IPS DF 19.7 (cell line): ENCODE measurements at regions not wholly inside any gene's neighbourhood (a gene's known extent, or its start where the extent isn't known, plus 50 kb on each side); places are given as distances from the start of the nearest gene placed in this dataset.

Experiments used
- DNase-seq: peaks from one replicate; pipeline ENCODE4 v3.0.0-alpha.2; 2013; ENCODE audit warnings: low read depth, low spot score

- DNase-seq: no peak
Measured at GRCh38 chr13:111844222-111844671, 222.7 kb upstream of the SOX1 start.

DNA sequence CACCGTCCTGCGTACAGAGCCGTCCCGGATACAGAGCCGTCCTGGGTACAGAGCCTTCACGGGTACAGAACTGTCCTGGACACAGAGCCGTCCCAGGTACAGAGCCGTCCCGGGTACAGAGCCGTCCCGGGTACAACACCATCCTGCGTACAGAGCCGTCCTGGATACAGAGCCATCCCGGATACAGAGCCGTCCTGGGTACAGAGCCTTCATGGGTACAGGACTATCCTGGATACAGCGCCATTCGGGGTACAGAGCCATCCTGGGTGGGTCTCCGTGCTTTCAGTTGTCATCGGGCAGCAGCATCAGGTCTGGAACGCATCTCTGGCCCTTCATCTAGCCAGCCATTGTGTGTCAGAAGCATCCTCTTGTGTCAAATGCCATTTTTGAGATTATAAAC, 222.3 kb upstream of the SOX1 start:
- no peak for DNase-seq

GRCh38 chr13:111845621-111846351, 221.2 kb upstream of the SOX1 start:
- DNase-seq: peak; percentile 75

GRCh38 chr13:111846391-111847159, 220.4 kb upstream of the SOX1 start:
- DNase-seq: peak; percentile 45

DNA sequence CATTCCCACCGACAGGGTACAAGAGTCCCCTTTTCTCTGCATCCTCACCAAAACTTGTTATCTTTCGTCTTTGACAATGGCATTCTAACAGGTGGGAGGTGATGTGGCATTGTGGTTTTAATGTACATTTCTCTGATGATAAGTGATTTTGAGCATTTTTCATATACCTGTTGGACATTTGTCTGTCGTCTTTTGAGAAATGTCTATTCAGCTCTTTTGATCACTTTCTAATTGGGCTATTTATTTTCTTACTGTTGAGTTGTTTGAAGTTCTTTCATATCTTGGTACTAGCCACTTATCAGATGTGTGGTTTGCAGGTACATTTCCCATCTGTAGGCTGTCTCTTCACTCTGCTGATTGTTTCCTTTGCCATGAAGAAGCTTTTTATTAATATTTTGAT, 219.0 kb upstream of the SOX1 start:
- DNase-seq: no peak

GRCh38 chr13:111850458-111850857, 216.5 kb upstream of the SOX1 start:
- DNase-seq: no peak

- DNase-seq: no peak
Measured at GRCh38 chr13:111850976-111851375, 216.0 kb upstream of the SOX1 start.

DNA sequence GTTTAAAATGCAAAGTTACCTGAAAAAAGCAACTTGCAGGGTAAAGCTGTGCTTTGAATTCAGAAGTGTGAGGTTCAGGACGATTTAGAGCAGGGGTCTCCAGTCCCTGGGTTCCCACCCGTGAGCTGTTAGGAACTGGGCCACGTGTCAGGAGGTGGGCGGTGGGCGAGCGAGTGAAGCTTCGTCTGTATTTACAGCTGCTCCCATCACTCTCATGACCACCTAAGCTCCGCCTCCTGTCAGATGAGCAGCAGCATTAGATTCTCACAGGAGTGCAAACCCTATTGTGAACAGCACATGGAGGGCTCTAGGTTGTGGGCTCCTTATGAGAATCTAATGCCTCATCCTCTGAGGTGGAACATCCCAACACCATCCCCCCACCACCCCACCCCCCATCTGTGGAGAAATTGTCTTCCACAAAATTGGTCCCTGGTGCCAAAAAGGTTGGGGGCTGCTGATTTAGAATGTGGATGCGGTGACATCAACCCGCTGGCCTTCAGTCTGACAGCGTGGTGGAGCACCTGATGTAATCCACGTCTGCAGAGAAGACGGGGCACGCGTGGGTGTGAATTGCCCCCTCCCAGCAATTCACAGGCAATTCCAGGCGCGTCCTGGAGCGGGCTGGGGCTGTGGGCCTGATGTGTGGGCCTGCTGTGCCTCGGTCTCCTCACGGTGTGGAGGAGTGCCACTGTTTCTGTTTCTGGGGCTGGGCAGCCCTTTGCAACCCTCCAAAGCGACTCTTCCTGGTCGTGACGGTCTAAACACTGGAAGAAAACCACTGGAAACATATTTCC, 214.0 kb upstream of the SOX1 start:
- no peak for DNase-seq

- DNase-seq: no peak
Measured at GRCh38 chr13:111853721-111854120, 213.2 kb upstream of the SOX1 start.

DNA sequence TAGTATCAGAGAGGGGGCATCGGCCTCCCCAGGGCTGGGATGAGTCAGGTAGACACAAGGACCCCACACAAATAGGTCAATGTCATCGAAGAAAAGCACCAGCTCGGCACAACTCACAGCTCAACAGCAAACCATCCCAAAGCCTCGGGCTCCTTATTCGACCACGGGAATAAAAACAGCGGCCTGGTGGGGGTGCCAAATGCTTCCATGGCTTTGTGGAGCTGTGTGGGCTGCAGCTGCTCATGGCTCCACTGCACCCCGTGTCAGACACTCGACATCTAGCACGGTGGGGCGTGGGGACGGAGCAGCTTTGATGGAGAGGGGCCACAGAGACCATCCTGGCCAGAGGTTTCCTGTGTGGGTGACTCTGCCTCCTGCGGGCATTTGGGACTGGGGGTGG, 212.5 kb upstream of the SOX1 start:
- no peak for DNase-seq

- no peak for DNase-seq
Measured at GRCh38 chr13:111855191-111855590, 211.8 kb upstream of the SOX1 start.

- no peak for DNase-seq
Measured at GRCh38 chr13:111855786-111856185, 211.2 kb upstream of the SOX1 start.

- no peak for DNase-seq
Measured at GRCh38 chr13:111856571-111856970, 210.4 kb upstream of the SOX1 start.

GRCh38 chr13:111857336-111857735, 209.6 kb upstream of the SOX1 start:
- DNase-seq: no peak

GRCh38 chr13:111857846-111858560, 208.9 kb upstream of the SOX1 start:
- no peak for DNase-seq

- DNase-seq: no peak
Measured at GRCh38 chr13:111858571-111858970, 208.4 kb upstream of the SOX1 start.

DNA sequence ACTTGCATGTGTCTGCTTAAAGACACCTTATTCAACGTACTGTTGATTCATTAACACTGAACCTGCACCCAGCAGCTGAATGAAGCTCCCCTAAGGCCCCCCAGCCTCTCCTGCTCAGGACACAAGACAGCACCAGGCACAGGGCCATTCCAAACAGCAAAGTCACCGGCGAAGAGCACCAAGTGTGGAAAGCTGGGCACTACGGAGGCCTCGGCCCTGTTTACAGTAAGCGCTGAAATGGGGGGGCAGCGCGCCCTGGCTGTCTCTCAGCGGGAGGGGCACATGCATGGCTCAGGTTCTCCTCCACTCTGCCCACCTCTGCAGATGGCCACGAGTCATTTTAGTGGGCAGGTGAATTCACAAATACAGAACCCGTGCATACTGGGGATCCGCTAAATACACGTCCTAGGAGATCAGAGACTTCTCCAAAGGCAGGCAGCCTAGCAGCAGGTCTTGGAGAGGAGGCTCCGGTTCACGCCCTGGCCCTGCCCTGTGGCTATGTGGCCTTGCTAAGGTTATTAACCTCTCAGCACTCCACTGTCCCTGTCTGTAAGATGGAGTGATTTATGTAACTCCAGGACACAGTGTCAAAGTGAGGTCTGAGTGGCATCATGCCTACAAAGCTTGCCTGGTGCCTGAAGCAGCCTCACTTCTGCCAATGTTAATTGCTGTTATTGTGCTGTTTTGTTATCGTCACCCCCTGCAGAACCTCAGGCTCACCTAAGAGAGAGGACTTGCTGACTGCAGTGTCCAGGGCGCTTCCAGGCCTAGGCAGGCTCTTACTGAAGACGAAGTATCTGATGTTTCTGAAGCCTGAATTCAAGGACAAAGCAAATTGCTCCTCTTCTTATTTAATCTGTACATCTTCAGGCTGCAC, 207.4 kb upstream of the SOX1 start:
- no peak for DNase-seq

- DNase-seq: no peak
Measured at GRCh38 chr13:111860231-111860552, 206.8 kb upstream of the SOX1 start.

DNA sequence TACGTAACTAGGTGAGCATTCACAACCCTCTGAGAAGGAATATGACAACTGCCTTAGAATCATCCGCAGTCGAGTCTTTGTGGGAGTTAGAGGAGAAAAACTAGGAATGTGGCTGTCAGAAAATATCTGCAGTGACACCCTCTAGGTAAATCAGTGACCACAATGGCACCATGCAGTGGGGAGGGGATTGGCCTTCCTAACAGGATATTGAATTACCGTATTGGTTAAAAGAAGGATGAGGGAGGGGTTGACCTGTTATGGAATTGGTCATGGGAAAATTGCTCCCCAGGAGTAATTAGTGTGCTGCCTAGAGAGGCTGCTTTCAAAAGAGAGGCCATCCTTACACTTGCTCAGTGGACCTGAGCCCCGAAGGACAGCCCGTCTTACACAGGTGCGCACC, 205.6 kb upstream of the SOX1 start:
- DNase-seq: no peak

DNA sequence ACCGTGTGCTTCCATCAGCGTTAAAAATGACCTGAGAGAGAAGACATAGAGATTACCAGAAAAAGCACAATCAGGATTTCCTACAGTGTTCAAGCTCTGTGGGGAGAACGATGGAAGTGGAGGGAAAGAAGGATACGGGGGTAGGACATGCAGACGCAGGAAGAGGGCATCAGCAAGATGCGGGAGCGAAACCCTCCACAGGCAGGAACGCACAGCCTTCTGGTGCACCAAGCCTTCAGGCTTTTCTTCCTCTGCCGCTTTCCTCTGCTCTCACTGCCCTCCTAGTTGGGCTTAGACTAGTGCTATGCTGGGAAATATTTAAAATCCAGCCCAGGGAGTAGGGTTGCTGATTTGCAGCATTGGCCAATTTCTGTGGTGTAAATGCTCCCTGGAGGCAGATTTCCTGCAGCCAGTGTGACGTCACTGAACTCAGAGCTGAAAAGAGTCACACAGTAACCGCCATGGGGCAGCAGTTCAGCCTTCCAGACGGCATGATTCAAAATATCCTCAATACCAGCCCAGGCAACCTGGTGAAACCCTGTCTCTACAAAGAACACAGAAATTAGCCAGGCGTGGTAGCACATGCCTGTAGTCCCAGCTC, 205.1 kb upstream of the SOX1 start:
- no peak for DNase-seq
